Liver (tissue), 3 donors: ENCODE measurements at regions not wholly inside any gene's neighbourhood (a gene's known extent, or its start where the extent isn't known, plus 50 kb on each side); places are given as distances from the start of the nearest gene placed in this dataset.

Experiments
- EGR1 ChIP-seq, 2 donors: IDR thresholded peaks; 2 replicates each; pipeline ENCODE4 v1.6.1; 2016 to 2018; ENCODE audit warnings: antibody characterized with exemption in 2 of 2, low read depth in 2 of 2
- GABPA ChIP-seq, 2 donors: IDR thresholded peaks in 1 of 2; conservative IDR thresholded peaks in 1 of 2; 2 replicates each; pipeline ENCODE4 v1.6.1; 2016; ENCODE audit warnings: antibody characterized with exemption in 2 of 2, mild to moderate bottlenecking in 1 of 2, moderate library complexity in 1 of 2
- HNF4A ChIP-seq, 2 donors: conservative IDR thresholded peaks; 2 replicates each; pipeline ENCODE4 v1.6.1; 2016; ENCODE audit warnings: antibody characterized with exemption in 2 of 2, mild to moderate bottlenecking in 2 of 2
- HNF4G ChIP-seq: IDR thresholded peaks from 2 replicates; pipeline ENCODE4 v1.6.1; 2016; ENCODE audit warnings: antibody characterized with exemption
- RAD21 ChIP-seq, 2 donors: IDR thresholded peaks; 2 replicates each; pipeline ENCODE4 v1.6.1; 2016; ENCODE audit warnings: antibody characterized with exemption in 2 of 2, mild to moderate bottlenecking in 2 of 2
- REST ChIP-seq: IDR thresholded peaks from 2 replicates; pipeline ENCODE4 v1.6.1; 2016; ENCODE audit warnings: antibody characterized with exemption, mild to moderate bottlenecking
- RXRA ChIP-seq, 2 donors: IDR thresholded peaks; 2 replicates each; pipeline ENCODE4 v1.6.1; 2017 to 2018; ENCODE audit warnings: antibody characterized with exemption in 2 of 2, mild to moderate bottlenecking in 1 of 2
- SP1 ChIP-seq: IDR thresholded peaks from 2 replicates; pipeline ENCODE4 v1.6.1; 2018; ENCODE audit warnings: antibody characterized with exemption, mild to moderate bottlenecking
- TAF1 ChIP-seq: conservative IDR thresholded peaks from 2 replicates; pipeline ENCODE4 v1.6.1; 2016; ENCODE audit warnings: antibody characterized with exemption, mild to moderate bottlenecking
- YY1 ChIP-seq: IDR thresholded peaks from 2 replicates; pipeline ENCODE4 v1.6.1; 2016; ENCODE audit warnings: antibody characterized with exemption, mild to moderate bottlenecking
- ZBTB33 ChIP-seq: IDR thresholded peaks from 2 replicates; pipeline ENCODE4 v1.6.1; 2016; ENCODE audit warnings: antibody characterized with exemption
- TF ChIP-seq, protein P1 (sequence below): fragments of 150-350 bp; IDR thresholded peaks from 2 replicates; pipeline ENCODE4 v1.5.1; 2017; ENCODE audit warnings: improper control_type of control experiment, low read depth, low read length; ENCODE audit not compliant: missing input control
- TF ChIP-seq, protein P2 (sequence below): IDR thresholded peaks from 2 replicates; pipeline ENCODE4 v1.6.1; 2016; ENCODE audit warnings: antibody characterized with exemption
- TF ChIP-seq, protein P3 (sequence below): IDR thresholded peaks from 2 replicates; pipeline ENCODE4 v1.6.1; 2016; ENCODE audit warnings: antibody characterized with exemption
- donor health status: healthy.
- donor health status: healthy.

GRCh38 chr5:91224456-91224855 is 158.7 kb downstream of the ARRDC3 start:
- TF ChIP-seq, protein P1, sequence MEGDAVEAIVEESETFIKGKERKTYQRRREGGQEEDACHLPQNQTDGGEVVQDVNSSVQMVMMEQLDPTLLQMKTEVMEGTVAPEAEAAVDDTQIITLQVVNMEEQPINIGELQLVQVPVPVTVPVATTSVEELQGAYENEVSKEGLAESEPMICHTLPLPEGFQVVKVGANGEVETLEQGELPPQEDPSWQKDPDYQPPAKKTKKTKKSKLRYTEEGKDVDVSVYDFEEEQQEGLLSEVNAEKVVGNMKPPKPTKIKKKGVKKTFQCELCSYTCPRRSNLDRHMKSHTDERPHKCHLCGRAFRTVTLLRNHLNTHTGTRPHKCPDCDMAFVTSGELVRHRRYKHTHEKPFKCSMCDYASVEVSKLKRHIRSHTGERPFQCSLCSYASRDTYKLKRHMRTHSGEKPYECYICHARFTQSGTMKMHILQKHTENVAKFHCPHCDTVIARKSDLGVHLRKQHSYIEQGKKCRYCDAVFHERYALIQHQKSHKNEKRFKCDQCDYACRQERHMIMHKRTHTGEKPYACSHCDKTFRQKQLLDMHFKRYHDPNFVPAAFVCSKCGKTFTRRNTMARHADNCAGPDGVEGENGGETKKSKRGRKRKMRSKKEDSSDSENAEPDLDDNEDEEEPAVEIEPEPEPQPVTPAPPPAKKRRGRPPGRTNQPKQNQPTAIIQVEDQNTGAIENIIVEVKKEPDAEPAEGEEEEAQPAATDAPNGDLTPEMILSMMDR: no peak
- TF ChIP-seq REST (no peak), ZBTB33 (no peak), EGR1 (IDR thresholded peaks at IDR 0.05; ENCODE audit: low read depth in 2 of 2) (no peak), TAF1 (no peak), HNF4A (conservative IDR thresholded peaks at IDR 0.05) (no peak), GABPA (IDR thresholded peaks at IDR 0.05 in 1 of 2, conservative IDR thresholded peaks at IDR 0.05 in 1 of 2) (no peak), HNF4G (no peak), YY1 (no peak), RAD21 (IDR thresholded peaks at IDR 0.05) (no peak), RXRA (IDR thresholded peaks at IDR 0.05) (no peak), SP1 (no peak)
- TF ChIP-seq, protein P2, sequence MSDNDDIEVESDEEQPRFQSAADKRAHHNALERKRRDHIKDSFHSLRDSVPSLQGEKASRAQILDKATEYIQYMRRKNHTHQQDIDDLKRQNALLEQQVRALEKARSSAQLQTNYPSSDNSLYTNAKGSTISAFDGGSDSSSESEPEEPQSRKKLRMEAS: no peak
- TF ChIP-seq, protein P3, sequence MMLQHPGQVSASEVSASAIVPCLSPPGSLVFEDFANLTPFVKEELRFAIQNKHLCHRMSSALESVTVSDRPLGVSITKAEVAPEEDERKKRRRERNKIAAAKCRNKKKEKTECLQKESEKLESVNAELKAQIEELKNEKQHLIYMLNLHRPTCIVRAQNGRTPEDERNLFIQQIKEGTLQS: no peak
